Glomerular visceral epithelial cell (primary cell): ENCODE measurements at regions not wholly inside any gene's neighbourhood (a gene's known extent, or its start where the extent isn't known, plus 50 kb on each side); places are given as distances from the start of the nearest gene placed in this dataset.

ENCODE experiments used
- DNase-seq: peaks from one replicate; pipeline ENCODE4 v3.0.0-alpha.2; 2016; ENCODE audit errors: extremely low spot score

- DNase-seq: no peak
Measured at GRCh38 chr5:153005711-153006110, 484.8 kb upstream of the GRIA1 start.

GRCh38 chr5:153006681-153007080, 483.8 kb upstream of the GRIA1 start:
- DNase-seq: no peak

GRCh38 chr5:153014194-153014593, 476.3 kb upstream of the GRIA1 start:
- no peak for DNase-seq

- no peak for DNase-seq
Measured at GRCh38 chr5:153018121-153018520, 472.3 kb upstream of the GRIA1 start.

- DNase-seq: no peak
Measured at GRCh38 chr5:153030755-153031725, 459.4 kb upstream of the GRIA1 start.

GRCh38 chr5:153039501-153039900, 451.0 kb upstream of the GRIA1 start:
- DNase-seq: no peak

GRCh38 chr5:153043886-153044285, 446.6 kb upstream of the GRIA1 start:
- DNase-seq: no peak

GRCh38 chr5:153050496-153051179, 439.8 kb upstream of the GRIA1 start:
- DNase-seq: no peak

- no peak for DNase-seq
Measured at GRCh38 chr5:153066281-153066680, 424.2 kb upstream of the GRIA1 start.

- no peak for DNase-seq
Measured at GRCh38 chr5:153067869-153068268, 422.6 kb upstream of the GRIA1 start.

- no peak for DNase-seq
Measured at GRCh38 chr5:153079396-153079795, 411.1 kb upstream of the GRIA1 start.

GRCh38 chr5:153080940-153081339, 409.5 kb upstream of the GRIA1 start:
- no peak for DNase-seq

GRCh38 chr5:153081385-153081784, 409.1 kb upstream of the GRIA1 start:
- DNase-seq: no peak

- no peak for DNase-seq
Measured at GRCh38 chr5:153084511-153084910, 406.0 kb upstream of the GRIA1 start.

- DNase-seq: no peak
Measured at GRCh38 chr5:153086486-153086885, 404.0 kb upstream of the GRIA1 start.

GRCh38 chr5:153088538-153088937, 401.9 kb upstream of the GRIA1 start:
- DNase-seq: no peak

GRCh38 chr5:153094333-153094732, 396.1 kb upstream of the GRIA1 start:
- DNase-seq: no peak

GRCh38 chr5:153096381-153096780, 394.1 kb upstream of the GRIA1 start:
- no peak for DNase-seq

GRCh38 chr5:153099328-153099727, 391.1 kb upstream of the GRIA1 start:
- no peak for DNase-seq

- no peak for DNase-seq
Measured at GRCh38 chr5:153101235-153102180, 389.0 kb upstream of the GRIA1 start.

GRCh38 chr5:153116916-153117315, 373.6 kb upstream of the GRIA1 start:
- no peak for DNase-seq

GRCh38 chr5:153118018-153118417, 372.5 kb upstream of the GRIA1 start:
- no peak for DNase-seq
